Fibroblast of the aortic adventitia (primary cell): ENCODE measurements at regions not wholly inside any gene's neighbourhood (a gene's known extent, or its start where the extent isn't known, plus 50 kb on each side); places are given as distances from the start of the nearest gene placed in this dataset.

ENCODE experiments used
- DNase-seq: peaks from one replicate; pipeline ENCODE4 v3.0.0-alpha.2; 2010; ENCODE audit warnings: low read depth
- H3K4me3 ChIP-seq: 2 replicates; pipeline ENCODE4 v1.5.1; 2011; ENCODE audit warnings: low read depth, mild to moderate bottlenecking, control low read depth, low read length, moderate library complexity
- CTCF ChIP-seq: IDR thresholded peaks from 2 replicates; pipeline ENCODE4 v1.5.1; 2011; ENCODE audit warnings: mild to moderate bottlenecking, low read length, control low read depth, inconsistent platforms; ENCODE audit not compliant: insufficient read depth

- no peak overlapping the region for H3K4me3 ChIP-seq
- DNase-seq = no peak
- no peak for TF ChIP-seq CTCF
Measured at GRCh38 chr11:134008634-134009071, 51.9 kb upstream of the IGSF9B start.

GRCh38 chr11:134013518-134013917 lies 55.4 kb upstream of the JAM3 start:
- no peak overlapping the region for H3K4me3 ChIP-seq
- TF ChIP-seq CTCF = no peak
- DNase-seq = no peak

- DNase-seq = no peak
- H3K4me3 ChIP-seq = no peak overlapping the region
- TF ChIP-seq CTCF = peak; percentile 39
Measured at GRCh38 chr11:134014511-134014910, 54.4 kb upstream of the JAM3 start.

GRCh38 chr11:134015556-134015955 lies 53.3 kb upstream of the JAM3 start:
- no peak for DNase-seq
- H3K4me3 ChIP-seq = no peak overlapping the region
- TF ChIP-seq CTCF = no peak

- no peak for TF ChIP-seq CTCF
- DNase-seq = no peak
- no peak overlapping the region for H3K4me3 ChIP-seq
Measured at GRCh38 chr11:134017511-134018430, 51.1 kb upstream of the JAM3 start.
